Esophagus squamous epithelium (tissue), 5 donors: ENCODE measurements at regions not wholly inside any gene's neighbourhood (a gene's known extent, or its start where the extent isn't known, plus 50 kb on each side); places are given as distances from the start of the nearest gene placed in this dataset.

Source experiments
- DNase-seq: peaks from one replicate; lab custom pipeline; 2025; lab: John Stamatoyannopoulos, UW
- H3K27ac ChIP-seq, 4 donors: fragments of 200-600 bp; sonication (generic); one replicate each; pipeline ENCODE4 v1.5.1; 2016 to 2019; ENCODE audit warnings: mild to moderate bottlenecking in 1 of 4
- H3K27me3 ChIP-seq, 4 donors: fragments of 200-600 bp; sonication (generic); 1 replicate in 3 of 4; 2 replicates in 1 of 4; pipeline versions ENCODE4 v1.5.1 to v1.6.0; 2017 to 2021; ENCODE audit warnings: antibody characterized with exemption in 1 of 4
- H3K36me3 ChIP-seq, 3 donors: fragments of 200-600 bp; sonication (generic); one replicate each; pipeline ENCODE4 v1.5.1; 2016 to 2019
- H3K4me1 ChIP-seq, 3 donors: fragments of 200-600 bp; sonication (generic); one replicate each; pipeline ENCODE4 v1.5.1; 2017 to 2019
- H3K4me3 ChIP-seq, 4 donors: fragments of 200-600 bp; sonication (generic); 1 replicate in 3 of 4; 2 replicates in 1 of 4; pipeline ENCODE4 v1.5.1; 2016 to 2019; ENCODE audit warnings: mild to moderate bottlenecking in 2 of 4, moderate library complexity in 1 of 4
- H3K9me3 ChIP-seq, 3 donors: fragments of 200-600 bp; sonication (generic); one replicate each; pipeline ENCODE4 v1.5.1; 2016 to 2019
- POLR2A ChIP-seq, 4 donors: fragments of 450-650 bp; IDR thresholded peaks; one replicate each; pipeline ENCODE4 v1.6.1; 2017; ENCODE audit warnings: antibody characterized with exemption in 4 of 4, mild to moderate bottlenecking in 4 of 4, moderate library complexity in 3 of 4
- WGBS, 2 donors: methylation state at CpG; one replicate each; pipeline ENCODE4 v1.1.5; 2018; 5-methylcytosine and 5-hydroxymethylcytosine counted together
- intact Hi-C: fragments of 100-400 bp; cut with DNase I; formaldehyde crosslinking; loops from one replicate; pipeline ENCODE4 v1.15.0; 2022
- TF ChIP-seq, protein P1 (sequence below), 6 experiments: fragments of 450-650 bp in 4 of 6; fragments of 200-600 bp in 2 of 6; sonication (generic) in 2 of 6; IDR thresholded peaks; one replicate each; pipeline ENCODE4 v1.5.1; 2016 to 2019; ENCODE audit warnings: antibody characterized with exemption in 6 of 6, mild to moderate bottlenecking in 4 of 6, moderate library complexity in 4 of 6
- donor health status: DM: yes; HTN: yes; CAD: no.

DNA sequence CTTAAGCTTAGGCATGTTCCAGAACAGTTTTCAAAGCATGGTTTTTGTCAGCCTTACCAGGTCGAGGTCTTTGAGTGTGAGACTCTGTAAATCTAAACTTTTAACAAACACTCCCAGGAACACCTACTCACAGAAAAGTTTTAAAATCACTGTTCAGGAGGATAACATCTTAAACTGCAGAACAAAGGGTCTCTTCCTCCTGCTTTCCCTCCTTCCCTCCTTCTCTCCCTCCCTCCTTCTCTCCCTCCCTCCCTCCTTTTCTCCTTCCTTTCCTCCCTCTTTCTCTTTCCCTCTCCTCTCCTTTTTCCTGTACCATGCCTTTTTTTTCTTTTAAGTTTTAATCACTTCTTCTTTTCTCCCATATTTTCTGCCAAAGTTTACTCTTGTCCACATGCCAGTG, 153.5 kb upstream of the MAF start:
- WGBS, 2 donors: 33 to 47% methylated on average over 1 of the region's 1 CpG
- intact Hi-C loops: no loop called here
- no peaks in the 10 kb centered on the region for H3K27me3 ChIP-seq

DNA sequence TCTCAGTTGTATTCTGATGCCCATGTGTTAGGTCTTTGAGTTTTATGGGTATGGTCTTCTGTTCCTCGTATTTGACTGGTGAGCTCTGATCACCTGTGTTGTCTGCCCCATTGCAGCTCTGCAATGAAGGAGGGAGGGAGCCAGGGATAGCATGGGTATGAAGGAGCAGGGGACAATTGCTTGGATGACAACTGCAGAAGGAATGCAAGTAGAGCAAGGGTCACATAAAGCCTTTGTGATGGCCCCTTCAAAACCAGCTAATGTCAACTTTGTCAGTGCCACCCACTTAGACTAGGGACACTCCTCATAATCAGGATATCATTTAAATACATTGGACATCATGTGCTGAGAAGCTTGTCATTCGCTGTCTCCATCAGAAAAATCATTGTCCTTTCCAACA, 152.7 kb upstream of the MAF start:
- no peaks in the 10 kb centered on the region for H3K27me3 ChIP-seq
- intact Hi-C loops: no loop called here
- TF ChIP-seq, protein P1, sequence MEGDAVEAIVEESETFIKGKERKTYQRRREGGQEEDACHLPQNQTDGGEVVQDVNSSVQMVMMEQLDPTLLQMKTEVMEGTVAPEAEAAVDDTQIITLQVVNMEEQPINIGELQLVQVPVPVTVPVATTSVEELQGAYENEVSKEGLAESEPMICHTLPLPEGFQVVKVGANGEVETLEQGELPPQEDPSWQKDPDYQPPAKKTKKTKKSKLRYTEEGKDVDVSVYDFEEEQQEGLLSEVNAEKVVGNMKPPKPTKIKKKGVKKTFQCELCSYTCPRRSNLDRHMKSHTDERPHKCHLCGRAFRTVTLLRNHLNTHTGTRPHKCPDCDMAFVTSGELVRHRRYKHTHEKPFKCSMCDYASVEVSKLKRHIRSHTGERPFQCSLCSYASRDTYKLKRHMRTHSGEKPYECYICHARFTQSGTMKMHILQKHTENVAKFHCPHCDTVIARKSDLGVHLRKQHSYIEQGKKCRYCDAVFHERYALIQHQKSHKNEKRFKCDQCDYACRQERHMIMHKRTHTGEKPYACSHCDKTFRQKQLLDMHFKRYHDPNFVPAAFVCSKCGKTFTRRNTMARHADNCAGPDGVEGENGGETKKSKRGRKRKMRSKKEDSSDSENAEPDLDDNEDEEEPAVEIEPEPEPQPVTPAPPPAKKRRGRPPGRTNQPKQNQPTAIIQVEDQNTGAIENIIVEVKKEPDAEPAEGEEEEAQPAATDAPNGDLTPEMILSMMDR (IDR thresholded peaks at IDR 0.05): no peak
- no peak for TF ChIP-seq POLR2A (IDR thresholded peaks at IDR 0.05)
- H3K9me3 ChIP-seq: no peaks in the 10 kb centered on the region
- H3K27ac ChIP-seq: peak overlapping the region in 1 of 4 donors; percentile 59
- WGBS, 2 donors: 86 to 93% methylated on average over 2 of the region's 2 CpGs
- H3K36me3 ChIP-seq: no peaks in the 10 kb centered on the region
- no peak for DNase-seq
- no peak overlapping the region for H3K4me3 ChIP-seq
- peaks cover 16 to 55% (median 25%) of the 10 kb centered on the region in 3 donors for H3K4me1 ChIP-seq

More for the DNA sequence above, 153.5 kb upstream of the MAF start:
- no peaks in the 10 kb centered on the region for H3K9me3 ChIP-seq
- H3K4me1 ChIP-seq: peaks cover 16 to 63% (median 25%) of the 10 kb centered on the region in 3 donors
- no peak overlapping the region for H3K4me3 ChIP-seq
- DNase-seq: no peak
- H3K27ac ChIP-seq: peak overlapping the region in 3 of 4 donors; percentile 1 to 69 (median 16)
- TF ChIP-seq POLR2A (IDR thresholded peaks at IDR 0.05): no peak
- TF ChIP-seq, protein P1 (IDR thresholded peaks at IDR 0.05): no peak
- no peaks in the 10 kb centered on the region for H3K36me3 ChIP-seq

DNA sequence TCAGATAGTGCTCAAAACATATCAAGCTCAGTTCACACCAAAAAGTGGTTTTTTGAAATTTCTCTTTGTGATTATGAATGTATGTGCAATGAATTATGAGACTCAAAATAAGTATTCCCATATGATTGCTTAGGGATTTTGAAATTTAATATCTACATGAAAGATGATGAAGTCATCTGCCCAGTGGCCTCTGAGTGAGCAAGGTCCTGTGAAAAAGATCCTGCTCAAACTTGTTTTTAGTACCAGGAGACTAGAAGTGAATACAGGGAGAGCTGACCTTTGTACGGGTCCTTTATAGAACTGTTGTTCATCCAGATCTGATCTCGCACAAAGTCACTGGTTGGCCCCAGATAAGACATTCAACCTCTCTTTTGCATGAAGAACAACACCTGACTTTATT, 151.9 kb upstream of the MAF start:
- Histone ChIP-seq H3K27me3 (no peaks in the 10 kb centered on the region), H3K4me1 (peaks cover 16 to 55% (median 25%) of the 10 kb centered on the region in 3 donors), H3K36me3 (no peaks in the 10 kb centered on the region), H3K9me3 (no peaks in the 10 kb centered on the region), H3K4me3 (no peak overlapping the region), H3K27ac (peak overlapping the region in 3 of 4 donors; percentile 49 to 68 (median 59))
- DNase-seq: no peak
- intact Hi-C loops: no loop called here
- no peak for TF ChIP-seq POLR2A (IDR thresholded peaks at IDR 0.05)
- TF ChIP-seq, protein P1 (IDR thresholded peaks at IDR 0.05): no peak
- 51 to 61% methylated on average over 2 of the region's 2 CpGs for WGBS, 2 donors

DNA sequence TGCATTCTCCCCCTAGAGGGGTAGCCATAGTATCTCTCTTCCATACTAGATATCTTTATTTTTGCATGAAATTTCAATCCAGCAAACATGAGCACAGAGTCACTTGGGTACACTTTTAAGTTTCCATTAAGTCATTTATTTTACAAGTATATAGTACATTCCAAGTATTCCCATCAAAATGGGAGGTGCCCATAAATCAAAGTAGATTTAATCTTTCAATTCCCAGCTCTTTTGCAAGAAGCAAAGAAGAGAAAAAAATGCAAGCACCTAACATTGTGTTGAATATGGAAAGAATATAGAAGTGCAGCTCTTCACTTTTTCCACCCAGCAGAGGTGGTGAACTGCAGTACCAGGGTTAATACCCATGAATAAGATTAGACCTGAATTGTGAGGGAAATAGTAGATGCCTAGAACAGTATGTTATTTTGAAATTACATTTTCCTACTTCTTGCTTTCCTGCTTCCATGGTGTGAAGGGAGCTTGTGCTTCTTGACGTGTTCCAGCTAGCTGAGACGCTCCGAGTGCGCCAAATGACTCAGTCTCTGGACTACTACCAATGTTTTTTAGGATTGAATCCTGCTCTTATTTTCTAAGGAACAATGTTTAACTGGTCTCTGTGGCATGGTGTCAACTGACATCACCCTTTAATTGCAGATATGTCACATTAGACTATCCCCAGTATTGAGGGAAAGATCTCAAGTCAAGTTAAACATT, 151.1 kb upstream of the MAF start:
- Histone ChIP-seq H3K4me1 (peaks cover 16 to 55% (median 25%) of the 10 kb centered on the region in 3 donors), H3K9me3 (no peaks in the 10 kb centered on the region), H3K4me3 (no peak overlapping the region), H3K27ac (peak overlapping the region; percentile 48 to 70 (median 58)), H3K27me3 (no peaks in the 10 kb centered on the region), H3K36me3 (no peaks in the 10 kb centered on the region)
- intact Hi-C loops: no loop called here
- no peak for DNase-seq
- WGBS, 2 donors: 17 to 32% methylated on average over 4 of the region's 4 CpGs
- TF ChIP-seq, protein P1 (IDR thresholded peaks at IDR 0.05): no peak
- no peak for TF ChIP-seq POLR2A (IDR thresholded peaks at IDR 0.05)

DNA sequence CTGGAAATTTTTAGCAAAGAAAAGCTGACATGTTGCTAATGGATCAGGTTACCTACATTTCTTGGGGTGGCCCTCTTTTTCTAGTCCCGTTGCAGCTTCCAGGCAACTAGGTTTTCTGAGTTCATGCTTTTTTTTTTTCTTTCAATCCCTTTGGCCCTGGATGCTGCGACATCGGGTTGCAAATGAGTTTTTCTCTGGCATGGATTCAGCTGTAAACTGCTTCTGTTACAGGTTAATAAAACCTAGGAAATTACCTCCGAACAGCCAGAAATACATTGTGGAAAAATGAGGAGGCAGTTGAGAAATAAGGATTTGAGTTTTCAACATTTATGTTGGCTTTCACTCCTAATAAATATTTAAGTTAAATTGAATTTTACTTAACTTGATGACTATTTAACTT, 149.8 kb upstream of the MAF start:
- H3K4me1 ChIP-seq: peaks cover 16 to 54% (median 25%) of the 10 kb centered on the region in 3 donors
- intact Hi-C loops: no loop called here
- TF ChIP-seq POLR2A (IDR thresholded peaks at IDR 0.05): no peak
- TF ChIP-seq, protein P1 (IDR thresholded peaks at IDR 0.05): no peak
- H3K36me3 ChIP-seq: no peaks in the 10 kb centered on the region
- no peaks in the 10 kb centered on the region for H3K9me3 ChIP-seq
- H3K4me3 ChIP-seq: no peak overlapping the region
- peak overlapping the region in 1 of 4 donors; percentile 70 for H3K27ac ChIP-seq
- DNase-seq: no peak
- no peaks in the 10 kb centered on the region for H3K27me3 ChIP-seq
- WGBS, 2 donors: 52 to 55% methylated on average over 4 of the region's 4 CpGs
